ENCODE measurements at regions not wholly inside any gene's neighbourhood (a gene's known extent, or its start where the extent isn't known, plus 50 kb on each side); places are given as distances from the start of the nearest gene placed in this dataset.

- TF ChIP-seq CTCF (IDR thresholded peaks at IDR 0.05; ENCODE audit: low read depth, low read length): no peak
- DNase-seq (ENCODE audit: low read depth in 2 of 2): no peak
Measured at GRCh38 chr2:64839844-64840243, 149.4 kb upstream of the SLC1A4 start.

GRCh38 chr2:64840426-64840881 lies 148.7 kb upstream of the SLC1A4 start:
- H3K4me3 ChIP-seq (replicated peaks in 1 of 2; ENCODE audit: low read depth in 2 of 2, low read length in 2 of 2): no peak overlapping the region
- peak; percentile 18 to 24 for DNase-seq (ENCODE audit: low read depth in 2 of 2)
- no peak for TF ChIP-seq CTCF (IDR thresholded peaks at IDR 0.05; ENCODE audit: low read depth, low read length)

More at GRCh38 chr2:64839844-64840243, 149.4 kb upstream of the SLC1A4 start:
- H3K4me3 ChIP-seq (replicated peaks in 1 of 2; ENCODE audit: low read depth in 2 of 2, low read length in 2 of 2): no peak overlapping the region

GRCh38 chr2:64841461-64841860 lies 147.7 kb upstream of the SLC1A4 start:
- DNase-seq (ENCODE audit: low read depth in 2 of 2): no peak
- no peak for TF ChIP-seq CTCF (IDR thresholded peaks at IDR 0.05; ENCODE audit: low read depth, low read length)
- H3K4me3 ChIP-seq (replicated peaks in 1 of 2; ENCODE audit: low read depth in 2 of 2, low read length in 2 of 2): no peak overlapping the region

- DNase-seq (ENCODE audit: low read depth in 2 of 2): no peak
- no peak overlapping the region for H3K4me3 ChIP-seq (replicated peaks in 1 of 2; ENCODE audit: low read depth in 2 of 2, low read length in 2 of 2)
- TF ChIP-seq CTCF (IDR thresholded peaks at IDR 0.05; ENCODE audit: low read depth, low read length): no peak
Measured at GRCh38 chr2:64842030-64842429, 147.2 kb upstream of the SLC1A4 start.

GRCh38 chr2:64844087-64844486 lies 145.1 kb upstream of the SLC1A4 start:
- H3K4me3 ChIP-seq (replicated peaks in 1 of 2; ENCODE audit: low read depth in 2 of 2, low read length in 2 of 2): no peak overlapping the region
- DNase-seq (ENCODE audit: low read depth in 2 of 2): no peak
- no peak for TF ChIP-seq CTCF (IDR thresholded peaks at IDR 0.05; ENCODE audit: low read depth, low read length)

GRCh38 chr2:64845273-64845905 lies 143.8 kb upstream of the SLC1A4 start:
- DNase-seq (ENCODE audit: low read depth in 2 of 2): no peak
- TF ChIP-seq CTCF (IDR thresholded peaks at IDR 0.05; ENCODE audit: low read depth, low read length): no peak
- no peak overlapping the region for H3K4me3 ChIP-seq (replicated peaks in 1 of 2; ENCODE audit: low read depth in 2 of 2, low read length in 2 of 2)

- peak; percentile 74 to 83 for DNase-seq (ENCODE audit: low read depth in 2 of 2)
- H3K4me3 ChIP-seq (replicated peaks in 1 of 2; ENCODE audit: low read depth in 2 of 2, low read length in 2 of 2): no peak overlapping the region
- no peak for TF ChIP-seq CTCF (IDR thresholded peaks at IDR 0.05; ENCODE audit: low read depth, low read length)
Measured at GRCh38 chr2:64846177-64846576, 143.0 kb upstream of the SLC1A4 start.

All from cardiac fibroblast (primary cell).